ENCODE measurements at regions not wholly inside any gene's neighbourhood (a gene's known extent, or its start where the extent isn't known, plus 50 kb on each side); places are given as distances from the start of the nearest gene placed in this dataset.

DNA sequence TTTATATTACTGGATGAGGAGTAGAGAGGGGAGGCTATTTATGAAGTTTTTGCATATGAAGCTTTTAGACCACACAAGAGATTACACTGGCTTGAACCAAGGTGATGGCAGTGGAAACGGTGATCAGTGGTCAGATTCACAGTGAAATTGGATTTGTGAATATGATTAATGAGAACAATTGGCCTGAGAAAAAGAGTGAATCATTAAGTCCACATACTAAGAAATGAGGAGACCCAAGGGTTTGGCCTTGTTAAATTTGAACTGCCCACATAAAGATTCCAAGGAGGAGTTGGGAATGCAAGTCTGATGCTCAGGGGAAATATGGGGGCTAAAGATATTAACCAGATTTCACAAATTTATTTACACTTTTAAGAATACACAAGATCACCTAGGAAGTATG, 155.3 kb upstream of the ADGRL3 start:
- POLR2A ChIA-PET, result no interaction called here
- WGBS (ENCODE audit: low lambda C conversion rate), result 0% methylated on average over 1 of the region's 1 CpG

More for the DNA sequence above, 155.3 kb upstream of the ADGRL3 start:
- Histone ChIP-seq H3K4me1 (ENCODE audit: insufficient read depth, low read length) (no peaks in the 10 kb centered on the region), H3K27ac (ENCODE audit: extremely low read length, insufficient read depth, low read length) (no peak overlapping the region), H3K36me3 (replicated peaks in 1 of 2; ENCODE audit: control insufficient read depth in 1 of 2, insufficient read depth in 2 of 2, low read length in 2 of 2) (no peaks in the 10 kb centered on the region), H2AFZ (ENCODE audit: low read length) (no peak overlapping the region), H3K9me3 (ENCODE audit: low read length) (no peaks in the 10 kb centered on the region), H4K20me1 (ENCODE audit: insufficient read depth, low read length) (no peaks in the 10 kb centered on the region), H3K27me3 (ENCODE audit: control insufficient read depth in 1 of 2, insufficient read depth in 2 of 2, low read length in 2 of 2) (no peaks in the 10 kb centered on the region), H3K79me2 (ENCODE audit: insufficient read depth, low read length) (no peaks in the 10 kb centered on the region), H3K9ac (ENCODE audit: insufficient read depth, low read depth, low read length) (no peak overlapping the region), H3K4me2 (ENCODE audit: low read depth, low read length) (no peak overlapping the region), H3K4me3 (replicated peaks in 1 of 3; ENCODE audit: insufficient read depth in 1 of 3, low read depth in 2 of 3, low read length in 3 of 3) (no peak overlapping the region)
- intact Hi-C loops (cut with micrococcal nuclease; ENCODE audit: unreplicated experiment) (no loop called here), in situ Hi-C loops (cut with HindIII; ENCODE audit: extremely low pct_ligation_motif_present, low pct_unique_long_range_greater_than_20kb) (no loop called here)
- no peak for TF ChIP-seq RFXANK (CRISPR knock-in tag; IDR thresholded peaks at IDR 0.05)
- no peak for TF ChIP-seq ZNF75D (CRISPR knock-in tag; IDR thresholded peaks at IDR 0.05; ENCODE audit: borderline replicate concordance)
- no peak for TF ChIP-seq ZNF749 (CRISPR knock-in tag; IDR thresholded peaks at IDR 0.05; ENCODE audit: borderline replicate concordance)
- TF ChIP-seq, protein P1, sequence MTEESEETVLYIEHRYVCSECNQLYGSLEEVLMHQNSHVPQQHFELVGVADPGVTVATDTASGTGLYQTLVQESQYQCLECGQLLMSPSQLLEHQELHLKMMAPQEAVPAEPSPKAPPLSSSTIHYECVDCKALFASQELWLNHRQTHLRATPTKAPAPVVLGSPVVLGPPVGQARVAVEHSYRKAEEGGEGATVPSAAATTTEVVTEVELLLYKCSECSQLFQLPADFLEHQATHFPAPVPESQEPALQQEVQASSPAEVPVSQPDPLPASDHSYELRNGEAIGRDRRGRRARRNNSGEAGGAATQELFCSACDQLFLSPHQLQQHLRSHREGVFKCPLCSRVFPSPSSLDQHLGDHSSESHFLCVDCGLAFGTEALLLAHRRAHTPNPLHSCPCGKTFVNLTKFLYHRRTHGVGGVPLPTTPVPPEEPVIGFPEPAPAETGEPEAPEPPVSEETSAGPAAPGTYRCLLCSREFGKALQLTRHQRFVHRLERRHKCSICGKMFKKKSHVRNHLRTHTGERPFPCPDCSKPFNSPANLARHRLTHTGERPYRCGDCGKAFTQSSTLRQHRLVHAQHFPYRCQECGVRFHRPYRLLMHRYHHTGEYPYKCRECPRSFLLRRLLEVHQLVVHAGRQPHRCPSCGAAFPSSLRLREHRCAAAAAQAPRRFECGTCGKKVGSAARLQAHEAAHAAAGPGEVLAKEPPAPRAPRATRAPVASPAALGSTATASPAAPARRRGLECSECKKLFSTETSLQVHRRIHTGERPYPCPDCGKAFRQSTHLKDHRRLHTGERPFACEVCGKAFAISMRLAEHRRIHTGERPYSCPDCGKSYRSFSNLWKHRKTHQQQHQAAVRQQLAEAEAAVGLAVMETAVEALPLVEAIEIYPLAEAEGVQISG (CRISPR knock-in tag; IDR thresholded peaks at IDR 0.05), result no peak
- TF ChIP-seq, protein P2, sequence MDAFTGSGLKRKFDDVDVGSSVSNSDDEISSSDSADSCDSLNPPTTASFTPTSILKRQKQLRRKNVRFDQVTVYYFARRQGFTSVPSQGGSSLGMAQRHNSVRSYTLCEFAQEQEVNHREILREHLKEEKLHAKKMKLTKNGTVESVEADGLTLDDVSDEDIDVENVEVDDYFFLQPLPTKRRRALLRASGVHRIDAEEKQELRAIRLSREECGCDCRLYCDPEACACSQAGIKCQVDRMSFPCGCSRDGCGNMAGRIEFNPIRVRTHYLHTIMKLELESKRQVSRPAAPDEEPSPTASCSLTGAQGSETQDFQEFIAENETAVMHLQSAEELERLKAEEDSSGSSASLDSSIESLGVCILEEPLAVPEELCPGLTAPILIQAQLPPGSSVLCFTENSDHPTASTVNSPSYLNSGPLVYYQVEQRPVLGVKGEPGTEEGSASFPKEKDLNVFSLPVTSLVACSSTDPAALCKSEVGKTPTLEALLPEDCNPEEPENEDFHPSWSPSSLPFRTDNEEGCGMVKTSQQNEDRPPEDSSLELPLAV (CRISPR knock-in tag; conservative IDR thresholded peaks at IDR 0.05; ENCODE audit: low read depth), result no peak
- no peak for TF ChIP-seq ZNF274 (CRISPR knock-in tag; IDR thresholded peaks at IDR 0.05)
- no peak for TF ChIP-seq TCF7 (IDR thresholded peaks at IDR 0.05; ENCODE audit: low read depth)
- no peak for TF ChIP-seq NR3C1 (CRISPR knock-in tag; IDR thresholded peaks at IDR 0.05)
- TF ChIP-seq CREB1 (IDR thresholded peaks at IDR 0.05), result no peak
- TF ChIP-seq CREB1 (CRISPR knock-in tag; IDR thresholded peaks at IDR 0.05), result no peak
- BruUV-seq (replicated peaks), result no TSS peak
- FAIRE-seq (no peak), DNase-seq (ENCODE audit: low spot score) (no peak), ATAC-seq (no peak)
- CTCF ChIA-PET (ENCODE audit: low intra/inter-chr PET ratio, low total read pairs), result no interaction called here
